ENCODE measurements at regions not wholly inside any gene's neighbourhood (a gene's known extent, or its start where the extent isn't known, plus 50 kb on each side); places are given as distances from the start of the nearest gene placed in this dataset.

DNA sequence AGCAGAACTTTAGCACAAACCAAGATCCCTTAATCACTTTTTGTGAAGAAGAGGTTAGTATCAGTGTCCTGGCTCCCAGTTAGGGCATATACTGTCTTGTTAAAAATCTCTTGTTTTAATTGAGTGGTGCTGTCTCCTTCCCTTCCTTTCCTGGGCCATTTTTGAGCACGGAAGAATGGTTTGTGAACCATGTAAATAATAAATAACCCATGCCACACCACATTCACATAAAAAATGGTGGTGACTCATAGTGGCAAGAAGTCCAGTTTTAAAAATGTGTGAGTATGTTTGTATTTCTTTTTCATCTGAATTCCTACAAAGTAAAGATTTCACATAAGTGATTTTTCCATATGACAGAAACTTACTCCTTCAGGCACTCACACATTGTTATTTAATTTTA lies 59.1 kb upstream of the SPRED1 start:
- no peak overlapping the region for H3K9ac ChIP-seq (replicated peaks; ENCODE audit: extremely low read depth, insufficient read depth, low read length)
- H3K79me2 ChIP-seq (ENCODE audit: control insufficient read depth, insufficient read depth, low read length), result no peaks in the 10 kb centered on the region
- H4K20me1 ChIP-seq (replicated peaks; ENCODE audit: control insufficient read depth, extremely low read depth, insufficient read depth, low read length), result no peaks in the 10 kb centered on the region
- H3K27me3 ChIP-seq (ENCODE audit: control insufficient read depth in 2 of 2, insufficient read depth in 2 of 2, low read length in 2 of 2), result peaks cover 15 to 51% of the 10 kb centered on the region in 2 experiments
- intact Hi-C loops (cut with micrococcal nuclease) (no loop called here), dilution Hi-C loops (cut with MboI; ENCODE audit: extremely low pct_ligation_motif_present, low sequenced_read_pairs) (no loop called here)
- ChIA-PET CTCF (no interaction called here), POLR2A (no interaction called here)
- H3K27ac ChIP-seq (ENCODE audit: insufficient read depth, low read depth, low read length), result no peak overlapping the region
- no peak overlapping the region for H3K4me3 ChIP-seq (replicated peaks in 1 of 3; ENCODE audit: insufficient read depth in 1 of 3, low read depth in 1 of 3, low read length in 3 of 3)
- H3K4me2 ChIP-seq (ENCODE audit: insufficient read depth, low read length), result no peak overlapping the region
- no peaks in the 10 kb centered on the region for H3K36me3 ChIP-seq (ENCODE audit: control insufficient read depth in 2 of 2, extremely low read depth in 1 of 2, insufficient read depth in 2 of 2, low read length in 2 of 2)
- H3K9me1 ChIP-seq (replicated peaks; ENCODE audit: control insufficient read depth, extremely low read depth, insufficient read depth, low read length), result peaks cover 3% of the 10 kb centered on the region
- DNase-seq (ENCODE audit: low read depth, low spot score), result no peak
- no peak for FAIRE-seq
- no peak overlapping the region for H2AFZ ChIP-seq (ENCODE audit: low read depth, low read length)
- no peak for TF ChIP-seq MYC (IDR thresholded peaks at IDR 0.05; ENCODE audit: low read depth, low read length)
- TF ChIP-seq FOS (IDR thresholded peaks at IDR 0.05; ENCODE audit: borderline replicate concordance, insufficient read depth, low read length), result peak; percentile 29
- BruUV-seq (replicated peaks), result no TSS peak
- H3K4me1 ChIP-seq (ENCODE audit: control insufficient read depth, extremely low read depth, insufficient read depth, low read length), result no peaks in the 10 kb centered on the region
- H3K9me3 ChIP-seq (replicated peaks; ENCODE audit: control insufficient read depth, insufficient read depth, low read length), result no peaks in the 10 kb centered on the region

DNA sequence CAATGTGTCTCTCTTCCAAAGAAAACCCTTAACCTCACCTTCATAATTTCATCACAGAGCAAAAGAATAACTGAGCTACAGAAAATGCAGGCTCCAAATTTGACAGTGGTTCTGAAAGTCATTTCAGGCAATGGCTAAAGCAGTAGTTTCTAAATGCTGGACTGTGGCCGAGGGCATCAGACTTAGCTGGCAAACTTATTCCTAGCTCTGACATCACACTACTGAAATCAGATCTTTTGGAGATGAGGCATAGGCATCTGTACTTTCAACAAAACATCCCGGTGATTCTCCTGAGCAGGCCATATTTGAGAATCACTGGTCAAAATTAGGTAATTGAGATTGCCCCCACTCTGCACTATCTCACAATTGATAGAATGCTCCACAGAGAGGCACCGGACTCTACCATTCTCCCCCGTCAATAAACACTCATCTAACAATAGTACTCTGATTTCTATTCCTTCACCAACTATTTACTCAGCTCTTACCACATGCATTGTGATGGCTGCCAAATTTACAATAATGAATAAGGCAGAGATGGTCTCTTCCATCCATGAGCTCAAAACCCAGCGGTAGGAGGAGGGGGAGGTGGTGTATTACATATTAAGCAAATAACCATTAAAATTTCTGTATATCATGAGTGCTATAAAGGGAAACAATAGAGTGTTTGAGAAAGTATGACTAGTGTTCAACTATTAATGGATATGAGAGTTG lies 57.3 kb upstream of the SPRED1 start:
- intact Hi-C loops (cut with micrococcal nuclease) (no loop called here), dilution Hi-C loops (cut with MboI; ENCODE audit: extremely low pct_ligation_motif_present, low sequenced_read_pairs) (no loop called here)
- no peaks in the 10 kb centered on the region for H3K4me1 ChIP-seq (ENCODE audit: control insufficient read depth, extremely low read depth, insufficient read depth, low read length)
- TF ChIP-seq GATA2 (IDR thresholded peaks at IDR 0.05; ENCODE audit: insufficient read depth, insufficient read length, low read depth, low read length), result no peak
- no peak for TF ChIP-seq MYC (IDR thresholded peaks at IDR 0.05; ENCODE audit: low read depth, low read length)
- no peak for TF ChIP-seq FOS (IDR thresholded peaks at IDR 0.05; ENCODE audit: borderline replicate concordance, insufficient read depth, low read length)
- TF ChIP-seq POLR2A (IDR thresholded peaks at IDR 0.05; ENCODE audit: low read depth, low read length), result no peak
- no peak for TF ChIP-seq JUN (IDR thresholded peaks at IDR 0.05; ENCODE audit: borderline replicate concordance, insufficient read depth, insufficient read length, low read depth)
- no peak for TF ChIP-seq POLR2AphosphoS5 (IDR thresholded peaks at IDR 0.05; ENCODE audit: insufficient read depth, low read depth, low read length)
- TF ChIP-seq, protein P1, sequence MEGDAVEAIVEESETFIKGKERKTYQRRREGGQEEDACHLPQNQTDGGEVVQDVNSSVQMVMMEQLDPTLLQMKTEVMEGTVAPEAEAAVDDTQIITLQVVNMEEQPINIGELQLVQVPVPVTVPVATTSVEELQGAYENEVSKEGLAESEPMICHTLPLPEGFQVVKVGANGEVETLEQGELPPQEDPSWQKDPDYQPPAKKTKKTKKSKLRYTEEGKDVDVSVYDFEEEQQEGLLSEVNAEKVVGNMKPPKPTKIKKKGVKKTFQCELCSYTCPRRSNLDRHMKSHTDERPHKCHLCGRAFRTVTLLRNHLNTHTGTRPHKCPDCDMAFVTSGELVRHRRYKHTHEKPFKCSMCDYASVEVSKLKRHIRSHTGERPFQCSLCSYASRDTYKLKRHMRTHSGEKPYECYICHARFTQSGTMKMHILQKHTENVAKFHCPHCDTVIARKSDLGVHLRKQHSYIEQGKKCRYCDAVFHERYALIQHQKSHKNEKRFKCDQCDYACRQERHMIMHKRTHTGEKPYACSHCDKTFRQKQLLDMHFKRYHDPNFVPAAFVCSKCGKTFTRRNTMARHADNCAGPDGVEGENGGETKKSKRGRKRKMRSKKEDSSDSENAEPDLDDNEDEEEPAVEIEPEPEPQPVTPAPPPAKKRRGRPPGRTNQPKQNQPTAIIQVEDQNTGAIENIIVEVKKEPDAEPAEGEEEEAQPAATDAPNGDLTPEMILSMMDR (IDR thresholded peaks at IDR 0.05; ENCODE audit: extremely low read depth in 1 of 2, insufficient read depth in 1 of 2, low read depth in 1 of 2, low read length in 2 of 2), result no peak
- no peak for TF ChIP-seq EZH2 (IDR thresholded peaks at IDR 0.05; ENCODE audit: borderline replicate concordance, low read depth, low read length, severe bottlenecking)
- TF ChIP-seq, protein P2, sequence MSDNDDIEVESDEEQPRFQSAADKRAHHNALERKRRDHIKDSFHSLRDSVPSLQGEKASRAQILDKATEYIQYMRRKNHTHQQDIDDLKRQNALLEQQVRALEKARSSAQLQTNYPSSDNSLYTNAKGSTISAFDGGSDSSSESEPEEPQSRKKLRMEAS (IDR thresholded peaks at IDR 0.05; ENCODE audit: insufficient read depth, insufficient read length), result no peak
- peaks cover 15 to 54% of the 10 kb centered on the region in 2 experiments for H3K27me3 ChIP-seq (ENCODE audit: control insufficient read depth in 2 of 2, insufficient read depth in 2 of 2, low read length in 2 of 2)
- H3K9me1 ChIP-seq (replicated peaks; ENCODE audit: control insufficient read depth, extremely low read depth, insufficient read depth, low read length), result peaks cover 3% of the 10 kb centered on the region
- H3K9ac ChIP-seq (replicated peaks; ENCODE audit: extremely low read depth, insufficient read depth, low read length), result no peak overlapping the region
- H2AFZ ChIP-seq (ENCODE audit: low read depth, low read length), result no peak overlapping the region
- no peak for FAIRE-seq
- no TSS peak for BruUV-seq (replicated peaks)
- DNase-seq (ENCODE audit: low read depth, low spot score), result no peak
- no peaks in the 10 kb centered on the region for H3K9me3 ChIP-seq (replicated peaks; ENCODE audit: control insufficient read depth, insufficient read depth, low read length)
- H3K27ac ChIP-seq (ENCODE audit: insufficient read depth, low read depth, low read length), result no peak overlapping the region
- POLR2A ChIA-PET, result no interaction called here
- CTCF ChIA-PET, result interaction anchor here (0.9 to 1.5 kb wide), 3 partner anchors 13 to 34 kb away, joined by 3 to 4 read pairs (median 3); no protein-coding TSS in a partner anchor
- no peak overlapping the region for H3K4me3 ChIP-seq (replicated peaks in 1 of 3; ENCODE audit: insufficient read depth in 1 of 3, low read depth in 1 of 3, low read length in 3 of 3)
- no peaks in the 10 kb centered on the region for H3K36me3 ChIP-seq (ENCODE audit: control insufficient read depth in 2 of 2, extremely low read depth in 1 of 2, insufficient read depth in 2 of 2, low read length in 2 of 2)
- H4K20me1 ChIP-seq (replicated peaks; ENCODE audit: control insufficient read depth, extremely low read depth, insufficient read depth, low read length), result no peaks in the 10 kb centered on the region
- H3K4me2 ChIP-seq (ENCODE audit: insufficient read depth, low read length), result no peak overlapping the region
- H3K79me2 ChIP-seq (ENCODE audit: control insufficient read depth, insufficient read depth, low read length), result no peaks in the 10 kb centered on the region

Measured in endothelial cell of umbilical vein (primary cell).